Erythroblast (primary cell): ENCODE measurements at regions not wholly inside any gene's neighbourhood (a gene's known extent, or its start where the extent isn't known, plus 50 kb on each side); places are given as distances from the start of the nearest gene placed in this dataset.

ENCODE experiments used
- GATA1 ChIP-seq: IDR thresholded peaks from 2 replicates; pipeline ENCODE4 v1.6.1; 2011; ENCODE audit warnings: low read depth, mild to moderate bottlenecking, control low read depth, low read length, moderate library complexity
- POLR2A ChIP-seq: IDR thresholded peaks from 2 replicates; pipeline ENCODE4 v1.6.1; 2011; ENCODE audit warnings: mild to moderate bottlenecking, low read length

- TF ChIP-seq POLR2A (no peak), GATA1 (no peak)
Measured at GRCh38 chr17:79437081-79437480, 173.8 kb downstream of the RBFOX3 start.
